Naive thymus-derived CD8-positive, alpha-beta T cell (primary cell): ENCODE measurements at regions not wholly inside any gene's neighbourhood (a gene's known extent, or its start where the extent isn't known, plus 50 kb on each side); places are given as distances from the start of the nearest gene placed in this dataset.
"Not testable (repeated sequence)": the region's sequence is repeated elsewhere in the genome, so short reads cannot be mapped to it uniquely, and the experiment has no call there.

Experiments used
- ATAC-seq, 2 donors: fragments of 150-1000 bp; cut with Tn5 transposase in 1 of 2; sonication (Bioruptor Pico), chemical (Tn5 transposase) in 1 of 2; 1 replicate in 1 of 2; 2 replicates in 1 of 2; pipeline ENCODE4 v1.10.0; 2021; ENCODE audit warnings: mild to moderate bottlenecking in 2 of 2, moderate library complexity in 2 of 2
- POLR2A ChIA-PET: fragments of 350-600 bp; sonication (Branson Sonifier 250); formaldehyde crosslinking; loops from one replicate; lab custom pipeline; 2021; ENCODE audit warnings: antibody characterized with exemption; lab: Charles Lee
- DNase-seq, 10 donors: peaks; one replicate each; pipeline versions ENCODE4 v3.0.0 to v3.0.0-alpha.2; 2020 to 2022
- H3K27ac Mint-ChIP-seq, 10 donors: one replicate each; pipeline ENCODE4 v1.8.0; 2020 to 2022; ENCODE audit warnings: mild to moderate bottlenecking in 10 of 10, mixed read lengths in 10 of 10, moderate library complexity in 4 of 10, inconsistent platforms in 1 of 10
- H3K27me3 Mint-ChIP-seq, 5 donors: one replicate each; pipeline ENCODE4 v1.8.0; 2021 to 2022; ENCODE audit warnings: mixed read lengths in 5 of 5
- H3K36me3 Mint-ChIP-seq, 3 donors: one replicate each; pipeline ENCODE4 v1.8.0; 2020 to 2022; ENCODE audit warnings: mixed read lengths in 3 of 3, mild to moderate bottlenecking in 2 of 3, inconsistent platforms in 1 of 3
- H3K4me1 Mint-ChIP-seq, 4 donors: one replicate each; pipeline ENCODE4 v1.8.0; 2021 to 2022; ENCODE audit warnings: mixed read lengths in 4 of 4
- H3K4me3 Mint-ChIP-seq, 10 donors: one replicate each; pipeline ENCODE4 v1.8.0; 2020 to 2022; ENCODE audit warnings: mild to moderate bottlenecking in 10 of 10, mixed read lengths in 10 of 10, moderate library complexity in 6 of 10, inconsistent platforms in 1 of 10
- H3K9me3 Mint-ChIP-seq, 9 donors: one replicate each; pipeline ENCODE4 v1.8.0; 2020 to 2022; ENCODE audit warnings: mixed read lengths in 9 of 9, mild to moderate bottlenecking in 3 of 9, inconsistent platforms in 1 of 9, moderate library complexity in 1 of 9

DNA sequence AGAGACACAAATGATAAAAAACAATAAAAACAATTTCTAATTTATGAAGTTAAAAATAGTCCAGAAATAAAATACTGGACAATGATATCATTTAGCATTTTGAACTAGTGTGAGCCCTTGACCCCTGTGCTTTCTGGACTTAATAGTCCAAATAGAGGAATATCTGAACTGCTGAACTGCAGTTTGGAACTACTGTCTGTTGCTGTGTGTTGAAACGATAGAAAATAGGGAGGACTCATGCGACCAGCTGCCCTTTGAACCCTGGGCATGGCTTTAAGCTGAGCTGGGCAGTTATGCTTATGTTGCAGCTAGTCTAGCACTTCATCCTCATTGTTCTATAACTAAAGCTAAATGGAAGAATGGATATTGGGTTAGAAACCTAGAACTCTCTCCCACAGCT is 99.5 kb downstream of the FMR1NB start:
- ATAC-seq (no peak), DNase-seq (no peak)
- H3K36me3 Mint-ChIP-seq: no peaks in the 10 kb centered on the region
- POLR2A ChIA-PET: no interaction called here
- H3K4me3 Mint-ChIP-seq: no peak overlapping the region
- no peak overlapping the region for H3K27ac Mint-ChIP-seq
- no peaks in the 10 kb centered on the region for H3K4me1 Mint-ChIP-seq
- H3K9me3 Mint-ChIP-seq: no peaks in the 10 kb centered on the region
- no peaks in the 10 kb centered on the region for H3K27me3 Mint-ChIP-seq

DNA sequence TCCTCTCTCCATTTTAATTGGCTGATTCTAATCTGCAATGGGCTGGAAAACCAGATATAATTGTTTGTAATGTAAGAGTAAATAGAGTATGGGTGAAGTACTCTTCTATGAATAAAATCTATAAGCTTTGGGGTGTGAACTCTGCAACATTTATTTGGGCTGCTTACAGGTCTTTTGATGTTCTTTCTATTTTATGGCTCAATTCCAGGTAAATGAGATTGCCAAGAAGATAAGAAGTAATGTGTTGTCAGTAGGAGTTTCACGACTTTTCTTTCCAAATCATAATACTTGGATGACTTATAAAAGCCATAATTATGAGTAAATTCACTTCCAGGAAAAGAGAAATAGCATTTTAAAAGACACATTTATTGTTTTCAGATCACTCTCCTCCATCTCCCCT is 103.5 kb downstream of the FMR1NB start:
- H3K4me1 Mint-ChIP-seq: no peaks in the 10 kb centered on the region
- no peak overlapping the region for H3K27ac Mint-ChIP-seq
- ATAC-seq: no peak
- no peak for DNase-seq
- H3K27me3 Mint-ChIP-seq: no peaks in the 10 kb centered on the region
- H3K36me3 Mint-ChIP-seq: no peaks in the 10 kb centered on the region
- POLR2A ChIA-PET: no interaction called here
- no peak overlapping the region for H3K4me3 Mint-ChIP-seq
- no peaks in the 10 kb centered on the region for H3K9me3 Mint-ChIP-seq

DNA sequence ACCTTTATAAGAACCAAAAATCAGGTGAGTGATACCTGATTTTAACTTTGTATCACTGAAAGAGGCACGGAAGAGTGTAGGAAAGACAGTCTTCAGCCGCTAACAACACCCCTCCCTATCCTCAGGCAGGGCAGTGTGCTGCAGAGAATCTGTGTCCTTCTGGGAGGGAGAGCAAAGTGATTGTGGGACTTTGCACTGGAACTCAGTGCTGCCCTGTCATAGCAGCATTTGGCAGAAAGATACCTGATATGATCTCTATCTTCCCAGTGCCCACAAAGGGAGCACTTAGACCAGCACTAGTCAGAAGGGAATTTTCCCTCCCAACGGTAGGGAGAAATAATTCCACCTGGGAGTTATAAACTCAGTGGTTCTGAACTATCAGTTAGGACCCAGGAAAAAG is 139.0 kb downstream of the FMR1NB start:
- Mint-ChIP-seq H3K4me3 (no peak overlapping the region), H3K9me3 (peaks cover 0 to 18% (median 5%) of the 10 kb centered on the region in 9 donors), H3K4me1 (no peaks in the 10 kb centered on the region), H3K36me3 (peaks cover 0 to 5% (median 0%) of the 10 kb centered on the region in 3 donors), H3K27ac (no peak overlapping the region), H3K27me3 (no peaks in the 10 kb centered on the region)
- ATAC-seq (no peak), DNase-seq (no peak)
- POLR2A ChIA-PET: interaction anchor here (0.6 kb wide), 1 partner anchor 801 kb away, joined by 3 read pairs; no protein-coding TSS in a partner anchor

DNA sequence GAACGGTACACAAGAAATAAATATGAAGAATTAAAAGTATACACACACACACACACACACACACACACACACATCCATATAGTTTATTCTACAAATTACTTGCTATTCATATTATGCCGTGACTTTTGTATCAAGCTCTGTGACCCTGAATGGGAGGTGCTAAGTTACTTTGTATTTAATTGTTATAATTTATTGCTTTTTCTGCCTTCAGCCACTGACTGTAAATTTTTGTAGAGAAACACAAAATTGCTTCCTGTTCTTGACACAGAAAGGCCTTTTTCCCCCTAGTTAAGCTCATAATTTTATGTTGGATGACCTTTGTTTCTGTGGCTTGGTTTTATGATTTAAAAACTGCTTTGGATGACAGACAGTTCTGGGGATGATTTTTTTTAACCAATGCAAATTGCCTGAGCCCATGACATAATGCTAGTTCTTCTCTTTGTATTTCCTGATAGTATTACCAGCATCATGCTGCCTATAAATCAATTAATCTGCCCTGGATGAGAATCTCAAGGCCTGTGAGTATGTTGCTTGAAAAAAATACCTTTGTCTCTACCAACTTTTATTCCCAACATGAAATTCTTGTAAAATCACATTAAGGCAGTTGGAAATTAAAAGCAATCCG is 140.0 kb downstream of the FMR1NB start:
- H3K9me3 Mint-ChIP-seq: peaks cover 0 to 18% (median 5%) of the 10 kb centered on the region in 9 donors
- peaks cover 0 to 5% (median 0%) of the 10 kb centered on the region in 3 donors for H3K36me3 Mint-ChIP-seq
- H3K27me3 Mint-ChIP-seq: no peaks in the 10 kb centered on the region
- no peak overlapping the region for H3K4me3 Mint-ChIP-seq
- DNase-seq (no peak), ATAC-seq (no peak)
- peak overlapping the region in 1 of 10 donors; percentile 36 for H3K27ac Mint-ChIP-seq
- POLR2A ChIA-PET: interaction anchor here (0.6 kb wide), 1 partner anchor 390 kb away, joined by 4 read pairs; no protein-coding TSS in a partner anchor
- no peaks in the 10 kb centered on the region for H3K4me1 Mint-ChIP-seq

DNA sequence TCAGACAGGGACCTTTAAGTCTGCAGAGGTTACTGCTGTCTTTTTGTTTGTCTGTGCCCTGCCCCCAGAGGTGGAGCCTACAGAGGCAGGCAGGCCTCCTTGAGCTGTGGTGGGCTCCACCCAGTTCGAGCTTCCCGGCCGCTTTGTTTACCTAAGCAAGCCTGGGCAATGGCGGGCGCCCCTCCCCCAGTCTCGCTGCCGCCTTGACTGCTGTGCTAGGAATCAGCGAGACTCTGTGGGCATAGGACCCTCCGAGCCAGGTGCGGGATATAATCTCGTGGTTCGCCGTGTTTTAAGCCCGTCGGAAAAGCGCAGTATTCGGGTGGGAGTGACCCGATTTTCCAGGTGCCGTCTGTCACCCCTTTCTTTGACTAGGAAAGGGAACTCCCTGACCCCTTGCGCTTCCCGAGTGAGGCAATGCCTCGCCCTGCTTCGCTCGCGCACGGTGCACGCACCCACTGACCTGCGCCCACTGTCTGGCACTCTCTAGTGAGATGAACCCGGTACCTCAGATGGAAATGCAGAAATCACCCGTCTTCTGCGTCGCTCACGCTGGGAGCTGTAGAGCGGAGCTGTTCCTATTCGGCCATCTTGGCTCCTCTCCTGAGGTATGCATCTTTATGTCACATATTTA is 147.9 kb downstream of the FMR1NB start:
- H3K9me3 Mint-ChIP-seq, H3K4me1 Mint-ChIP-seq, POLR2A ChIA-PET, H3K27me3 Mint-ChIP-seq, H3K36me3 Mint-ChIP-seq, ATAC-seq: not testable (repeated sequence)
- Mint-ChIP-seq H3K4me3 (peak overlapping the region in 2 of 10 donors; percentile 4 to 42), H3K27ac (peak overlapping the region in 1 of 10 donors; percentile 24)
- peak in 1 of 10 donors; percentile 3 for DNase-seq

DNA sequence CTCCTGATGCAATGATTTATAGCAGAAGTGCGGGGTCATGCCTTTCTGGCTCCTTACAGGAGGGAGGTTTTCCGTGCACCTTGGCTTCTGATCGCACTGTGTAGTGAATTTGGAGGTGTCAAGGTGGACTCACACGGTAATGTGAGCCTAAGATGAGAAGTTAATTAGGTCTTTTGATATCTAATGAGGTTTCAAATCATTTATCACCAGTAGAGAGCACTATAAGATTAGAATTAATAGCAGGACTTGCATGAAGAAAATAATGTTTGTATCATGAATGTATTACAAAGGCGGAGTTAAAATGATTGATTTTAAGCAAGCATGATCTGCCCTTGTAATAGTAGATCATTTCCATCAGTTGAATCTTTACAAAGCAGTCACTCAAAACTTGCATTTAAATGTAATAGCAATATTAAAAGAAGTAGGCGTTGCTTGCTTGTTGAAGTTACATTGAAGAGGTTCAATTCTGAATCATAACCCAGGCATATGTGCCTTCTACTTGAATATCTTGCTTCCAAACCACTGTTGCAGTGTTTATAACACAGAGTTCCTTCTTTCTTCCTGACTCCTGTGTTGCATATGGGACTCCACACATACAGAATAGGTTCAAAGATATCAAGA is 152.1 kb downstream of the FMR1NB start:
- H3K36me3 Mint-ChIP-seq: no peaks in the 10 kb centered on the region
- DNase-seq: peak in 4 of 10 donors; percentile 9 to 30 (median 20)
- H3K4me3 Mint-ChIP-seq: no peak overlapping the region
- H3K27me3 Mint-ChIP-seq: no peaks in the 10 kb centered on the region
- no peak for ATAC-seq
- POLR2A ChIA-PET: no interaction called here
- no peaks in the 10 kb centered on the region for H3K4me1 Mint-ChIP-seq
- H3K9me3 Mint-ChIP-seq: no peaks in the 10 kb centered on the region
- no peak overlapping the region for H3K27ac Mint-ChIP-seq

DNA sequence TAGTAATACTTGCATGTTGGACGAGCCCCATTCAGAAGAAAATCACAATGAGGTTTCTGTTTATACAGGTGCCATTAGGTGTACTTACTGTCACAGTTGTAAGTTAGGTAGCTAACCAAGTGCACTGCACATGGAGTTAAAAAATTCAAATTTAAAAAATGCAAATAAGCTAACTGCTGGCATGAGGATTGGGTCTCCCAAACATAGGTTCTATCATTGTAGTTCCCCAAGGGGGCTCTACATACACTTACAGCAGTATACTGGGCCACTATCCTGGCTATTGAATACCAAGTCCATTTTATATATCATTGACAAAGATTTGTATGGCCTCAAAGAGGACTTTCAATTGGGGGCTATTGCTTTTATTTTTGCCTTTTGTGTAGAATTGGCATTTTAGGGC is 153.4 kb downstream of the FMR1NB start:
- Mint-ChIP-seq H3K27ac (no peak overlapping the region), H3K4me3 (no peak overlapping the region), H3K9me3 (peaks cover 0 to 8% (median 0%) of the 10 kb centered on the region in 9 donors), H3K4me1 (no peaks in the 10 kb centered on the region), H3K27me3 (no peaks in the 10 kb centered on the region), H3K36me3 (no peaks in the 10 kb centered on the region)
- DNase-seq (no peak), ATAC-seq (no peak)
- POLR2A ChIA-PET: no interaction called here

DNA sequence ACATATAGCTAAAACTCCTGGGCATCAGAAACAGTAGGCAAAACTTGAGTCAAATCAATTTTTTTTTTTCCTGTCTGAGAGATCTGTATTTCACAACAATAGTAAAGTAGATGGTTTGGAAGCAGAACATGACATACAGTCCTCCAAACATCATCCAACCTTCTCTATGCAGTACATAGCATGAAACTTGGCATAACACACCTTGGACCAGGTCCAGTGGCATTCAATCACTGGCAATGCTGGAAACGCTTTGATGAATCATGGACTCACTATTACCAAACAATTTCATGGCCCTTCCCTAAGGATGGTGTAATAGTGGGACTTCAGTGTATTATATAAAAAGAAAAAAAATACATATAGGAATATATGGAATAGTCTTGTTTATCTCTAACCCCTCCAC is 154.6 kb downstream of the FMR1NB start:
- DNase-seq (no peak), ATAC-seq (no peak)
- no peak overlapping the region for H3K4me3 Mint-ChIP-seq
- no peaks in the 10 kb centered on the region for H3K27me3 Mint-ChIP-seq
- peaks cover 0 to 6% (median 0%) of the 10 kb centered on the region in 3 donors for H3K36me3 Mint-ChIP-seq
- no peak overlapping the region for H3K27ac Mint-ChIP-seq
- POLR2A ChIA-PET: no interaction called here
- peaks cover 0 to 18% (median 0%) of the 10 kb centered on the region in 9 donors for H3K9me3 Mint-ChIP-seq
- H3K4me1 Mint-ChIP-seq: no peaks in the 10 kb centered on the region

DNA sequence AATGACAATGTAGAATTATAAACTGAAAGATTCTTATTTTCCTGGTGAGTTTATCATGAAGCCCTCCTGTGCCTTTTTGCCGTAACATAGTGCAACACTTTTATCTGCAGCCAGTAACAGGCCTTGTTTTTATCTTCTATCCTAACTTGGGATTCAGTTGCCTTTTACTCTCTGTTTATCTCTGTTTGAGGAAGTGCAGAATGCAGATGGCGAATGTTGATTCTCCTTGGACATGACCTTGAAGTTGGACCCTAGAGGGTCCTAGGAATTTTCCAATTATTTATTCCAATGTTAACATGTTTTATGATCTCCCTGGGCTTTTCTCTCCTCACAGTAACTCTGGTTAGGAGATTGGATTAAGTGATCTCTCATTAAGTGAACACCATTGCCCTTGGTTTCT is 165.0 kb downstream of the FMR1NB start:
- H3K4me1 Mint-ChIP-seq: no peaks in the 10 kb centered on the region
- H3K36me3 Mint-ChIP-seq: no peaks in the 10 kb centered on the region
- H3K4me3 Mint-ChIP-seq: no peak overlapping the region
- H3K9me3 Mint-ChIP-seq: no peaks in the 10 kb centered on the region
- H3K27me3 Mint-ChIP-seq: no peaks in the 10 kb centered on the region
- POLR2A ChIA-PET: no interaction called here
- DNase-seq: no peak
- ATAC-seq: no peak
- H3K27ac Mint-ChIP-seq: no peak overlapping the region

DNA sequence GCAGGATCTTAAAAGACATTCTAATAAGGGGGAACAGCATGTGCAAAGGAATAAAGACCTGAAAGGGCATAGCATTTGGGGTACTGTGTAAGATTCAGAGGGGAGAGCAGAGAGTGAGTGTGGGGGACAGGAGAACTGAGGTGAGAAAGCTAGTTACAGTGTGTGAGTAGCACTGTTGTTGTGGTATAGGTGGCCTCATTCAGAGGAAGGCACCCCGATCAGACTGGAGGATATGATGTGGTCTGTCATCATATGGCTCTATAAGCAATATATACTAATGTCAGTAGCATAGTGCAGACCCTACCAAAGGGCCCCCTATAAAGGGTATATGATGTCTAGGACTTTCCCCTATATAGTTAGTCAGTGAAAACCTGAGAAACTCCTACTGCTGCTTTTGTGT is 175.8 kb downstream of the FMR1NB start:
- H3K9me3 Mint-ChIP-seq: peaks cover 0 to 2% (median 0%) of the 10 kb centered on the region in 9 donors
- H3K27me3 Mint-ChIP-seq: no peaks in the 10 kb centered on the region
- H3K4me3 Mint-ChIP-seq: no peak overlapping the region
- no peak overlapping the region for H3K27ac Mint-ChIP-seq
- DNase-seq (no peak), ATAC-seq (no peak)
- POLR2A ChIA-PET: no interaction called here
- no peaks in the 10 kb centered on the region for H3K36me3 Mint-ChIP-seq
- peaks cover 0 to 2% (median 0%) of the 10 kb centered on the region in 4 donors for H3K4me1 Mint-ChIP-seq

DNA sequence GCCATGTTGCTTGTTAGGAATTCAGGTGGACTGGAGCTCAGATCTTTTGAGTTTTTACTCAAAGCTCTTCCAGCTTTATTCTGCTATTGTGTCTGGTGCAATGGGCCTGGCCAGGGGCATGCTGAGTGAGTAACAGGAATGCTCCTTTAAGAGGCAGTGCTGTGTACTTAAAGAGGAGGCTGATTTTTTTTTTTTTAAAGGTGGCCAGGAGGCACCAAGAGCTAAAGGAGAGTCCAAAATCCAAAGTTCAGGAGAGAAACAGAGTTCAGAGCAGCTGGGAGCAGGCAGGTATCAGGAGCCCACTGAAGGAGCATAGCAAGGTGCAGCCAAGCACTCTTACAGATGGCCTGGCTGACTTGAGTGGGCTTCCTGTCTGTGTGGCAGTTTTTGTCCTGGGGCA is 178.7 kb downstream of the FMR1NB start:
- no peak for DNase-seq
- POLR2A ChIA-PET: no interaction called here
- Mint-ChIP-seq H3K9me3 (peaks cover 0 to 3% (median 0%) of the 10 kb centered on the region in 9 donors), H3K36me3 (no peaks in the 10 kb centered on the region), H3K27me3 (no peaks in the 10 kb centered on the region), H3K27ac (no peak overlapping the region), H3K4me3 (no peak overlapping the region), H3K4me1 (peaks cover 0 to 2% (median 0%) of the 10 kb centered on the region in 4 donors)
- ATAC-seq: no peak

DNA sequence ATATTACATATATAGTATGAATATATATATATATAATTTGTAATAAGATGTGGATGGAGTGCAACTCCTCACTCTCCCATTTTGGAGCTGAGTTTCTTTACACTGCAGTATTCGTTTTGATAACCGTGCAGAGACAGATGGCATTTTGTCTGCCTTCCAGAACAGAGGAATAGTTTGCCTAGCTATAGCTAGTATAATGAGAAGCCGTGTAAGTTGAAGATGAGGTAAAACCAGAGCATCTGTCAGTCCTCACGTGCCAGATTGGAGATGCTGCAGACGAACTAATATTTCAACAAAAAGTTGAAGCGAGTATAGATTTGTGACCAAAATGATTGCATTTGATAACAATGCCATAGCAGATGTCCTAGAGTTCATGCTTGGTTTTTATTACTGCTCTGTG is 180.6 kb downstream of the FMR1NB start:
- no peak for ATAC-seq
- POLR2A ChIA-PET: no interaction called here
- H3K27ac Mint-ChIP-seq: no peak overlapping the region
- peaks cover 0 to 3% (median 0%) of the 10 kb centered on the region in 9 donors for H3K9me3 Mint-ChIP-seq
- H3K36me3 Mint-ChIP-seq: no peaks in the 10 kb centered on the region
- H3K4me1 Mint-ChIP-seq: peaks cover 0 to 2% (median 0%) of the 10 kb centered on the region in 4 donors
- no peak for DNase-seq
- no peak overlapping the region for H3K4me3 Mint-ChIP-seq
- H3K27me3 Mint-ChIP-seq: no peaks in the 10 kb centered on the region

DNA sequence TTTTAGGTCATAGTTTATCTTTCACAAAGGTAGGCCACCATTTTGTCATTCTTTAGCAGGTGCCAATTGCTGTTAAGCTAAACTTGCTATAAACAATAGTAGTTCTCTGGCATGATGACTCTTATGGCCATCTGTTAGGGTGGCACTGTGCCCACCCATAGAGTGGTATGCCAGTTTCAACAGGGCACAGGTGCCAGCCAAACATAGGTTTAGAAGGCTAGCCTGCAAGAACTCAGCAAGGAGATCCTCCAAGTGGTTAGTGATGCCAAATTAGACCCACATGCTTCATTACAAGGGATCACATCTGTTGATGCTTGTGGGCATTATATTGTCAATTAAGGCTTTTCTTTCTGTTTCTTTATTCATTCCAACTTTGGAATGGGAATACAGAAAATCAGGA is 204.5 kb downstream of the FMR1NB start:
- no peak overlapping the region for H3K27ac Mint-ChIP-seq
- DNase-seq: no peak
- POLR2A ChIA-PET: no interaction called here
- ATAC-seq: no peak
- H3K36me3 Mint-ChIP-seq: no peaks in the 10 kb centered on the region
- peaks cover 0 to 3% (median 0%) of the 10 kb centered on the region in 9 donors for H3K9me3 Mint-ChIP-seq
- H3K4me3 Mint-ChIP-seq: no peak overlapping the region
- H3K4me1 Mint-ChIP-seq: no peaks in the 10 kb centered on the region
- H3K27me3 Mint-ChIP-seq: no peaks in the 10 kb centered on the region
